Skeletal muscle satellite cell (primary cell): ENCODE measurements at regions not wholly inside any gene's neighbourhood (a gene's known extent, or its start where the extent isn't known, plus 50 kb on each side); places are given as distances from the start of the nearest gene placed in this dataset.

Experiments used
- H3K27me3 ChIP-seq: 2 replicates; pipeline ENCODE4 v1.7.0; 2013; ENCODE audit warnings: low read length; ENCODE audit not compliant: control insufficient read depth, insufficient read depth
- H3K36me3 ChIP-seq: 2 replicates; pipeline ENCODE4 v1.7.0; 2013; ENCODE audit warnings: mild to moderate bottlenecking, control low read depth, low read length; ENCODE audit not compliant: insufficient read depth
- H3K4me1 ChIP-seq: 2 replicates; pipeline ENCODE4 v1.7.0; 2013; ENCODE audit warnings: low read length; ENCODE audit not compliant: control insufficient read depth, insufficient read depth
- H3K4me2 ChIP-seq: 2 replicates; pipeline ENCODE4 v1.7.0; 2013; ENCODE audit warnings: mild to moderate bottlenecking, low read length
- H3K4me3 ChIP-seq: 2 replicates; pipeline ENCODE4 v1.7.0; 2013; ENCODE audit warnings: low read length
- H3K9ac ChIP-seq: 2 replicates; pipeline ENCODE4 v1.7.0; 2013; ENCODE audit warnings: mild to moderate bottlenecking, low read depth, low read length, moderate library complexity
- H3K9me3 ChIP-seq: replicated peaks from 2 replicates; pipeline ENCODE4 v1.7.0; 2013; ENCODE audit warnings: mild to moderate bottlenecking, control low read depth, low read length

DNA sequence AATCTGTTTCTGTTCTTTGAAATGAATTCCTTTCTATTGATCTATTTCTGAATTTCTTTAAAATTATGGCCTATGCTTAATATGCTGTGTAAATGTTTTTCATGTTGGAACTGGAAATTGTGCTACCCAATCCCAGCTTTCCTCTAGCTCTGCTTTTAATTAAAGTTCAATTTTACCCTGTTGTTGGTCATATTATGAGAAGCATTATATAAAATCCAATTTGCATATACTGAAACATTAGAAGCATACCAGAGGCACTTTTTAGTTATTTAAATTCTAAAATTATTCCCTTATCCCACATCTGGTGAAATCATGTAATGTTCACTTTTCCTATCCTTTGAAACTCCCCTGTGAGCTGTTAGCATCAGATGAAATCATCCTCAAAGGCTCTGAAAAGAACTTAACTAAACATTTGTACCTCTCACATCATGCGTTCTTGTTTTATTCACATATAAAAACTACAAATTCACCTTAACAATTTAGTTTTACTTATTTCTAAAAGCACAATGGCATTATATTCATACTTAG is 160.6 kb upstream of the COL21A1 start:
- Histone ChIP-seq H3K27me3 (no peaks in the 10 kb centered on the region), H3K36me3 (no peaks in the 10 kb centered on the region), H3K4me2 (no peak overlapping the region), H3K4me1 (no peaks in the 10 kb centered on the region), H3K9me3 (no peaks in the 10 kb centered on the region), H3K9ac (no peak overlapping the region), H3K4me3 (no peak overlapping the region)

DNA sequence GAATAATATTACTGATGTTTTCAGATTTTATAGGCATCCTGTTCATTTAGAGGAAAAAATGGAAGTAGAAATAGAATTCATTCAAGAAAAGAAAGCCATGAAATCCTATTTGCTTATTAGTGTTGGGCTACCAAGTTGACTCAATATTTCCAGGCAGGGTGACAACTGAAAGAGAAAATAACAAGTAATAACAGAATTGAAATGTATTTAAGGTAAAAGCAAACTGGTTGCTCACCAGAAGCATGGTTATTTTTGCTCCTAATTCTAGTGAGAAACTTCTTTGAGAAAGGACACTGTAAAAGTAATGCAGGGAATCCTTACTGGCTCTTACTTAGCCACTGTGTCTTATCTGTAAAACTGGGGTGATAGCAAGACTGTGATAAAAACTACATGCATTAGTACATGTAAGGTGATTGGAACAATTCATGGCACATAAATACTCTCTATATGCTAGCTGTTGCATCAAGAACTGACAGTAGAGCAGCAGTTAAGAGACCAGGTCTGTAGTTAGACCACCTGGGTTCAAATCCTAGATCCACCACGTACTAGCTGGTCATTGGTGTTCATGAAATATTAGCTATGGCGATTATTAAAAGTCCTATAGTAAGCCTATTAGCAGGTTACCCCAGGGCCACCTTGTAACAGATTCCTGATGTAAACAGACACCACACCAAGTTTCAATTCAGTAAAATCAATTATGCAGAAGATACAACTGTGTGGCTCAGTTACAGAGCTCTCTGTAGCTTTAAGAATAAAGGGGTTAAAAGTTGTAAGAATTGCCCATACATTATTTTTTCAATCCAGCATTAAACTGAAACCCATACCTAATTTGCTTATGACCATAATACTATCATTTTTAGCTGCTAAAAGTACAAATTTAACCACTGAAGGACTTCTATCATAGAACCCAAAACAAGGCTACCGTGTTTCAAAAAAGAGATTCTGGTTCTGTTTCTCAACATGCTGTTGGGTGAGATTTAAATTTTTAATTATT is 159.2 kb upstream of the COL21A1 start:
- Histone ChIP-seq H3K9ac (no peak overlapping the region), H3K4me3 (no peak overlapping the region), H3K4me1 (no peaks in the 10 kb centered on the region), H3K9me3 (no peaks in the 10 kb centered on the region), H3K27me3 (no peaks in the 10 kb centered on the region), H3K4me2 (no peak overlapping the region), H3K36me3 (no peaks in the 10 kb centered on the region)

DNA sequence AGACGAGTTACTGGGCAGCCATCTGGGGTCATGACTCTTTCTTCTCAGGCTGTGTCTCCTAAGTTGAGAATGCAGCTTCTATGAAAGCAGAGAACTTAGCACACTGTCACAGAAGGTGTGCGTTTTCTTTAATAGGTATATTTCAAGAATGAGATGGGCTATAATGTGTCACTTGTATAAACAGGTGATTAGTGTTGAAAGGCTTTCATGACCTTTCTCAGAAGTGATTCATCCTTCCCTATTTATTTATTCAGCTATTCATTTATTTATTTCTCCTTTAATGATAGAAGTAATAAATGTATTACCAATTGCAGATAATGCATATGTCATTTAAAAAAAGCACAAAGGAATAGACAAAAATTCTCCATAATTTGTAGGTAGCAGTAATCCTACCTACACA is 157.2 kb upstream of the COL21A1 start:
- H3K27me3 ChIP-seq: no peaks in the 10 kb centered on the region
- H3K9me3 ChIP-seq: no peaks in the 10 kb centered on the region
- H3K4me2 ChIP-seq: no peak overlapping the region
- H3K9ac ChIP-seq: no peak overlapping the region
- H3K4me1 ChIP-seq: no peaks in the 10 kb centered on the region
- H3K4me3 ChIP-seq: no peak overlapping the region
- no peaks in the 10 kb centered on the region for H3K36me3 ChIP-seq

DNA sequence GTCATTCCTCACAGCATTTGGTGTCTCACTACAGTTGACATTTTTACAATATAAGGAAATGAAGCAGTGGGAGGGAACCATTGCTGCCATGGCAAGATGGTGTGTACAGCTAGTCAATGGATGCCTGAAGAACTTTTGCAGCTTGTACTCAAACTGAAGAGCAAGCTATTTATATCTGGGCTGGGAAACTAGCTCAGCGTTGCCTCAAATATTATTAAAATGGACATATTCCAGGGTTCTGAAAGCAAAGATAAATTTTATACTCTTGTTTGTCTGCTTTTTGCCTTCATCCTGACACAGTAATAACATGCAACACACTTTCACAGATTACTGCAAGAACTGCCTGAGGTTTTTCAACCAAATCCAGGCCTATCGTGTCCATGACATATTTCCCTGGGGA is 156.4 kb upstream of the COL21A1 start:
- Histone ChIP-seq H3K4me1 (no peaks in the 10 kb centered on the region), H3K27me3 (no peaks in the 10 kb centered on the region), H3K4me3 (no peak overlapping the region), H3K4me2 (no peak overlapping the region), H3K9ac (no peak overlapping the region), H3K36me3 (no peaks in the 10 kb centered on the region), H3K9me3 (no peaks in the 10 kb centered on the region)

DNA sequence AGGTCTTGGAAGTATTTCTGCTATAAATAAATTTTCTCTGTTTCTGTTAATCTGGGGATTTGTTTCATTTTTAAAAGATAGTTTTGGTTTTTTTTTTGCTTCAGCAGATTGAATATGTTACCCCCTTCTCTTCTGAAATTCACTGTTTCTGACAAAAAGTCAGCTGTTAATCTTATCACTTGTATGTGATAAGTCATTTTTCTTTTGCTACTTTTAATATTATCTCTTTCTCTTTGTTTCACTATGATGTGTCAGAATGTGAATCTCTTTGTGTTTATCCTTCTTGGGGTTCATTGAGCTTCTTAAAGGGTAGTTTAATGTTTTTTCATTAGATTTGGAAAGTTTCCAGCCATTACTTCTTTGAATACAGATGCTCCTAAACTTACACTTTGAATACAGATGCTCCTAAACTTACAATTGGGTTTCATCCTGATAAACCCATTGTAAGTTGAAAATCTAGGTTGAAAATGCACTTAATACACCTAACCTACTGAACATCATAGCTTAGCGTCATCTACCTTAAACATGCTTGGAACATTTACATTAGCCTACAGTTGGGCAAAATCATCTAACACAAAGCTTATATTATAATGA is 154.2 kb upstream of the COL21A1 start:
- no peaks in the 10 kb centered on the region for H3K4me1 ChIP-seq
- H3K4me2 ChIP-seq: no peak overlapping the region
- no peak overlapping the region for H3K4me3 ChIP-seq
- H3K27me3 ChIP-seq: no peaks in the 10 kb centered on the region
- H3K36me3 ChIP-seq: no peaks in the 10 kb centered on the region
- no peak overlapping the region for H3K9ac ChIP-seq
- no peaks in the 10 kb centered on the region for H3K9me3 ChIP-seq

DNA sequence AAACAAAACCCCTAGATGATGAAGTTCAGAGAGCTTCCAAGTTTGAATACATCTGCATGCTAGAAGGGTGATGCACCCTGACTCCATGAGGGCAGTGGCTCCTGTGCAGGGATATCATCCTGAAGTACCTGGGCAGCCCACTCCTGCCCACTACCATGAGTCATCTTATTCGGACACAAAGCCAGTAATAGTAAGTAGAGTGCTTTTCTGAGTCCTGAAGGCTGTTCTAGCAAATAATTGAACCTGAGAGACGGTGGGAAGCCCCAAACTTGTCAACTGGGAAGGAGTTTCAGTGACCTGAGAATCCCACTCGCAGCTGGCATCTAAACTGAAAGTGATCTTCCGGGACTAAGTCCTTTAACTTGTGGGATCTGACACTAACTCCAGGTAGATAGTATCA is 152.9 kb upstream of the COL21A1 start:
- no peak overlapping the region for H3K9ac ChIP-seq
- H3K4me2 ChIP-seq: no peak overlapping the region
- no peaks in the 10 kb centered on the region for H3K4me1 ChIP-seq
- H3K27me3 ChIP-seq: no peaks in the 10 kb centered on the region
- no peaks in the 10 kb centered on the region for H3K36me3 ChIP-seq
- no peaks in the 10 kb centered on the region for H3K9me3 ChIP-seq
- no peak overlapping the region for H3K4me3 ChIP-seq

DNA sequence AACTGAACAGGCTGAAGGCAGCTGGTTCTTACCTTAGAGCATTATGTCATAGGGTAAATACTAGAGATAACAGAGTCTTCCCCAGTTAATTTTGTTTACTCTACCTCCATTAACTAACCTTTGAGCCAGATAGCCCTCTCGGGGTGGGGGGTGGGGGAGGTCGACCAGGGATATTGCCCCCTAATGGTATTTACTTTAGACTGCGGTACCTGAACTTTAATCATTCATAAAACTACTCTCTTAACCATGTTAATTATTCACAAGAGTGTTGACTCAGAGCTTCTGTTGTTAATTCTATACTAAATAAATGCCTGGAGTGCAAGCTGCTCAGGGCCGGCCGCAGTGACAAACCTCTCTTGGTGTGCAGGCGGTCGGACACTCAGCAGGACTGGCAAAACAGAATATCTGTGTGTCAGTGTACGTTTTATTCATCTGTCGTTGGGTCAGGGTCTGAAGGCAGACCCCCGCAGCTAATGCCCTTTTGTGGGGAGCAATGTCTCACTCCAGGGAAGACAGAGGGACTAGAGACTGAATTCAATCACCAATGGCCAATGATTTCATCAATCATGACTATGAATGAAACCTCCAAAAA is 152.4 kb upstream of the COL21A1 start:
- Histone ChIP-seq H3K4me3 (no peak overlapping the region), H3K27me3 (no peaks in the 10 kb centered on the region), H3K36me3 (no peaks in the 10 kb centered on the region), H3K4me2 (no peak overlapping the region), H3K9me3 (no peaks in the 10 kb centered on the region), H3K4me1 (no peaks in the 10 kb centered on the region), H3K9ac (no peak overlapping the region)

DNA sequence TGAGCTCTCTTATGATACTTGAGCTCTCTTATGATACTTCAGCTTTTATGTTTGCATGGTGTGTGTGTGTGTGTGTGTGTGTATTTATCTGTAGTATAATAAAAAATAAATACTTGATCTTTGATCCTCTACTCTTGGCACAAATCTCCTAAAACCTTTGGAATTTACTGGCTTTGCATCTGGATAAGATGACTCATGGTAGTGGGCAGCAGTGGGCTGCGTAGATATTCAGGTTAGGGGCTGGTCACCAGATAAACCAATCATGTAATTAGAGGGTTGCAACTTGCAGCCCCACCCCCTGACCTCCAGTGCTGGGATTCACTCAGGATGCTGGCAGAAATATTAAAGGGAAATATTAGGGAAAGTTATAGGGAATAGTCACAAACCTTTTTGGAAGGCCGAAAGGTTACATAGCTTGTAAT is 151.9 kb upstream of the COL21A1 start:
- Histone ChIP-seq H3K9ac (no peak overlapping the region), H3K36me3 (no peaks in the 10 kb centered on the region), H3K9me3 (no peaks in the 10 kb centered on the region), H3K27me3 (no peaks in the 10 kb centered on the region), H3K4me2 (no peak overlapping the region), H3K4me1 (no peaks in the 10 kb centered on the region), H3K4me3 (no peak overlapping the region)

DNA sequence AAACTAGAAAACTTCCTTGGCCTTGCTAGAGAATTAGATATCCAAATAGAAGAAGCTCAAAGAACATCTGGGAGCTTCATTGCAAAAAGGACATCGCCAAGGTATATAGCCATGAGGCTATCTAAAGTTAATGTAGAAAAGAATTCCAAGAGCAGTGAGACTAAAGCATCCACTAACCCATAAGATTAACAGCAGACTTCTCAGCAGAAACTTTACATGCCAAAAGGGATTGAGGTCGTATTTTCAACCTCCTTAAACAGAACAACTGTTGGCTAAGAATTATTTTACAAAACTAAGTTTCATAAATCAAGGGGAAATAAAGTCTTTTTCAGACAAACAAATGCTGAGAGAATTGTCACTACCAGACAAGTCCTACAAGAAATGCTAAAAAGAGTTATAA is 149.1 kb upstream of the COL21A1 start:
- H3K4me3 ChIP-seq: no peak overlapping the region
- H3K36me3 ChIP-seq: no peaks in the 10 kb centered on the region
- H3K9me3 ChIP-seq: no peaks in the 10 kb centered on the region
- no peak overlapping the region for H3K4me2 ChIP-seq
- no peak overlapping the region for H3K9ac ChIP-seq
- H3K27me3 ChIP-seq: no peaks in the 10 kb centered on the region
- no peaks in the 10 kb centered on the region for H3K4me1 ChIP-seq

DNA sequence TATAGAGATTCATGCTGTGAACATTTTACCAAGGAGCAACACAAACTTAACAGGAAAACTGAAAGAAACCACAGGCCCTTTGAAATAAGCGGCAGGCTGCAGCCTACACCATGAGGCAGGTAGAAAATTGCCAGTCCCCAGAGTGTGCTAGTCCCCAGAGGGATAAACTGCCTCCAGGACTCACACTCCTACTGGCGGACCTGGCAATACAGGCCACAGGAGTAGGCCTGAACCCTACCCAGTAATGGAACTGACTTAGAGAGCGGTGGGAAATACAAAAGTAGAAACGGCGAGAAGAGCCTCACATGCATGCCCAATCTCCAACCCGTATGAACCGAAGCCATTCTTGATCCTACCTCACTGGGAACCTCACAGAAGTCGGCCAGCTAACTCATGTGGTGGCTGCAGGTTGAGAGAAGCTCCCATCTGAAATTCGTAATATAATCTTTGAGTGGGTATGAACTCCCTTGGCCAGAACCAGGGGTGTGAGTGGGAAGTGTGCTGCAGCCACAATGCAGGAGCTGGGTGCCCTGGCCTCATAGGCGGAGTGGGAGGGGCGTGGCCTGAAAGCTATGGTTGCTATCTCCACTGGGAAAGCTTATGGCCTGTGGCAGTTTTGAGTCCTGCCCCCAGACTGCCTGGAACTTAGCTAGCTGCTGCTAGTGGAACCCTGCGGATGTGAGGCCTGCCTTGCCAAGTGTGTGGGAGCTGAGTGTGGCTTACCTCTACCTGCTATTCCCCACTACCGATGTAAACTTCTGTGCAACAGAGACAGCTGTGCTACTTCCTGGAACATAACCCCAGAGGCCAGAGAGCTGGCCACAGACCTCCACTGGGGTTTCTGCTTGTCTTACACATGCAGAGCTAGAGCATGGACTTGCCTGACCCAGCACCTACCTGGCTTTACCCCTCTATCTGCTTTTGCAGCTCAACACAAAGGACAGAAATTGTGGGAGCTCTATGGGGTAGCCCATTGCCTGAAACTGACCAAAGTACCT is 146.5 kb upstream of the COL21A1 start:
- Histone ChIP-seq H3K27me3 (no peaks in the 10 kb centered on the region), H3K36me3 (no peaks in the 10 kb centered on the region), H3K4me1 (no peaks in the 10 kb centered on the region), H3K4me2 (no peak overlapping the region), H3K9ac (no peak overlapping the region), H3K9me3 (no peaks in the 10 kb centered on the region), H3K4me3 (no peak overlapping the region)

DNA sequence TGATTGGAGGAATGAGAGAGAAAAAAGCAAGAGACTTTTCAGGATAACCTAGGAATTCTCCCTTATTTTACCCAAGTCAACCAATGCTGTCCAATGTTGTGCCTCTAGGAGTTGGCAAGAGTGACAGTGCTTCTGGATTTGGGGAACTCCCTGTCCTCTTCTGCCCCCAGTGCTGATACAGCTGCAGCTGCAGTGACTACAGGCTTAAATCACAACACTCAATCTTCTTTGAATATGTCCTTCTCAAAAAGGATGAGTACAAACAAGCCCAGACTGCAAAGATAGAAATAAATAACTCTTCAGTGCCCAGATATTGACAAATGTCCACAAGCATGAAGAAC is 141.0 kb upstream of the COL21A1 start:
- Histone ChIP-seq H3K9ac (no peak overlapping the region), H3K9me3 (no peaks in the 10 kb centered on the region)

More for the DNA sequence above, 141.0 kb upstream of the COL21A1 start:
- no peak overlapping the region for H3K4me2 ChIP-seq
- H3K4me1 ChIP-seq: no peaks in the 10 kb centered on the region
- no peak overlapping the region for H3K4me3 ChIP-seq
- no peaks in the 10 kb centered on the region for H3K27me3 ChIP-seq
- H3K36me3 ChIP-seq: no peaks in the 10 kb centered on the region
